HL-60 (cell line): ENCODE measurements at regions not wholly inside any gene's neighbourhood (a gene's known extent, or its start where the extent isn't known, plus 50 kb on each side); places are given as distances from the start of the nearest gene placed in this dataset.

ENCODE experiments used
- DNase-seq, 2 experiments: peaks; one replicate each; pipeline ENCODE4 v3.0.0-alpha.2; 2010 to 2020; ENCODE audit warnings: low read depth in 1 of 2, low spot score in 1 of 2
- H3K27ac ChIP-seq: fragments of 250-450 bp; sonication (Bioruptor Pico); replicated peaks from 2 replicates; pipeline ENCODE4 v1.5.1; 2020; ENCODE audit warnings: mild to moderate bottlenecking, moderate library complexity
- H3K27me3 ChIP-seq: fragments of 250-450 bp; sonication (Bioruptor Pico); 2 replicates; pipeline ENCODE4 v1.5.1; 2021; ENCODE audit warnings: mild to moderate bottlenecking, moderate library complexity; ENCODE audit not compliant: insufficient read depth, poor library complexity, severe bottlenecking
- H3K4me3 ChIP-seq: replicated peaks from 2 replicates; pipeline ENCODE4 v1.5.1; 2011; ENCODE audit warnings: mild to moderate bottlenecking, control low read depth, low read length; ENCODE audit not compliant: insufficient read depth
- GABPA ChIP-seq: IDR thresholded peaks from 2 replicates; pipeline ENCODE4 v1.6.1; 2012; ENCODE audit warnings: low read depth
- POLR2AphosphoS5 ChIP-seq: IDR thresholded peaks from 2 replicates; pipeline ENCODE4 v1.6.1; 2012; ENCODE audit warnings: low read depth
- SPI1 ChIP-seq: IDR thresholded peaks from 2 replicates; pipeline ENCODE4 v1.6.1; 2012; ENCODE audit warnings: low read depth, mild to moderate bottlenecking, borderline replicate concordance
- TF ChIP-seq, protein P1 (sequence below): IDR thresholded peaks from 2 replicates; pipeline ENCODE4 v1.6.1; 2012; ENCODE audit warnings: low read depth; ENCODE audit not compliant: insufficient replicate concordance
- TF ChIP-seq, protein P2 (sequence below): IDR thresholded peaks from one replicate; pipeline ENCODE4 v1.5.1; 2011; ENCODE audit warnings: low read length, control low read depth, inconsistent platforms; ENCODE audit not compliant: insufficient read depth

GRCh38 chr12:78395961-78396360, 468.6 kb upstream of the SYT1 start:
- Histone ChIP-seq H3K27me3 (no peaks in the 10 kb centered on the region), H3K27ac (no peak overlapping the region), H3K4me3 (no peak overlapping the region)
- no peak for DNase-seq
- TF ChIP-seq, protein P1, sequence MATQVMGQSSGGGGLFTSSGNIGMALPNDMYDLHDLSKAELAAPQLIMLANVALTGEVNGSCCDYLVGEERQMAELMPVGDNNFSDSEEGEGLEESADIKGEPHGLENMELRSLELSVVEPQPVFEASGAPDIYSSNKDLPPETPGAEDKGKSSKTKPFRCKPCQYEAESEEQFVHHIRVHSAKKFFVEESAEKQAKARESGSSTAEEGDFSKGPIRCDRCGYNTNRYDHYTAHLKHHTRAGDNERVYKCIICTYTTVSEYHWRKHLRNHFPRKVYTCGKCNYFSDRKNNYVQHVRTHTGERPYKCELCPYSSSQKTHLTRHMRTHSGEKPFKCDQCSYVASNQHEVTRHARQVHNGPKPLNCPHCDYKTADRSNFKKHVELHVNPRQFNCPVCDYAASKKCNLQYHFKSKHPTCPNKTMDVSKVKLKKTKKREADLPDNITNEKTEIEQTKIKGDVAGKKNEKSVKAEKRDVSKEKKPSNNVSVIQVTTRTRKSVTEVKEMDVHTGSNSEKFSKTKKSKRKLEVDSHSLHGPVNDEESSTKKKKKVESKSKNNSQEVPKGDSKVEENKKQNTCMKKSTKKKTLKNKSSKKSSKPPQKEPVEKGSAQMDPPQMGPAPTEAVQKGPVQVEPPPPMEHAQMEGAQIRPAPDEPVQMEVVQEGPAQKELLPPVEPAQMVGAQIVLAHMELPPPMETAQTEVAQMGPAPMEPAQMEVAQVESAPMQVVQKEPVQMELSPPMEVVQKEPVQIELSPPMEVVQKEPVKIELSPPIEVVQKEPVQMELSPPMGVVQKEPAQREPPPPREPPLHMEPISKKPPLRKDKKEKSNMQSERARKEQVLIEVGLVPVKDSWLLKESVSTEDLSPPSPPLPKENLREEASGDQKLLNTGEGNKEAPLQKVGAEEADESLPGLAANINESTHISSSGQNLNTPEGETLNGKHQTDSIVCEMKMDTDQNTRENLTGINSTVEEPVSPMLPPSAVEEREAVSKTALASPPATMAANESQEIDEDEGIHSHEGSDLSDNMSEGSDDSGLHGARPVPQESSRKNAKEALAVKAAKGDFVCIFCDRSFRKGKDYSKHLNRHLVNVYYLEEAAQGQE: no peak
- TF ChIP-seq SPI1 (no peak), GABPA (no peak), POLR2AphosphoS5 (no peak)
- TF ChIP-seq, protein P2, sequence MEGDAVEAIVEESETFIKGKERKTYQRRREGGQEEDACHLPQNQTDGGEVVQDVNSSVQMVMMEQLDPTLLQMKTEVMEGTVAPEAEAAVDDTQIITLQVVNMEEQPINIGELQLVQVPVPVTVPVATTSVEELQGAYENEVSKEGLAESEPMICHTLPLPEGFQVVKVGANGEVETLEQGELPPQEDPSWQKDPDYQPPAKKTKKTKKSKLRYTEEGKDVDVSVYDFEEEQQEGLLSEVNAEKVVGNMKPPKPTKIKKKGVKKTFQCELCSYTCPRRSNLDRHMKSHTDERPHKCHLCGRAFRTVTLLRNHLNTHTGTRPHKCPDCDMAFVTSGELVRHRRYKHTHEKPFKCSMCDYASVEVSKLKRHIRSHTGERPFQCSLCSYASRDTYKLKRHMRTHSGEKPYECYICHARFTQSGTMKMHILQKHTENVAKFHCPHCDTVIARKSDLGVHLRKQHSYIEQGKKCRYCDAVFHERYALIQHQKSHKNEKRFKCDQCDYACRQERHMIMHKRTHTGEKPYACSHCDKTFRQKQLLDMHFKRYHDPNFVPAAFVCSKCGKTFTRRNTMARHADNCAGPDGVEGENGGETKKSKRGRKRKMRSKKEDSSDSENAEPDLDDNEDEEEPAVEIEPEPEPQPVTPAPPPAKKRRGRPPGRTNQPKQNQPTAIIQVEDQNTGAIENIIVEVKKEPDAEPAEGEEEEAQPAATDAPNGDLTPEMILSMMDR: no peak

GRCh38 chr12:78396538-78396937, 468.0 kb upstream of the SYT1 start:
- no peak for DNase-seq
- H3K27me3 ChIP-seq: no peaks in the 10 kb centered on the region
- H3K27ac ChIP-seq: no peak overlapping the region
- H3K4me3 ChIP-seq: no peak overlapping the region
- TF ChIP-seq POLR2AphosphoS5 (no peak), SPI1 (no peak), GABPA (no peak)
- TF ChIP-seq, protein P1: no peak
- TF ChIP-seq, protein P2: no peak

DNA sequence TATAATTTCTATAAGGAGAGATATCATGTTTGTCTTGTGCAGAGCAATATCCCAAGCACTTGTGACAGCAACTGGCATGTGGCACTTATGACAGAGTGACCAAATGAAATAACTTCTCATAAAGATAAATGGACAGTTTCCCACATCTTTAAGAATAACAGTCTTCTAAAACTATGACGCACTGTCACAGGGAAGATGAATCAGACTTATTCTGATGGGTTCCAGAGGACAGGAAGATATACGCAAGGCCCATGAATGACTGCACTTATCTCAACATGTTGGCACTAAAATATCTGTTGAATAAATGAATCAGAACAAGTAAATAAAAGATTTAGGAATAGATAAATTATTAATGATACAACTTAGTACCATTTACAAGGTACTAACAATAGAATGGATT, 465.8 kb upstream of the SYT1 start:
- Histone ChIP-seq H3K27ac (no peak overlapping the region), H3K4me3 (no peak overlapping the region), H3K27me3 (no peaks in the 10 kb centered on the region)
- no peak for DNase-seq
- TF ChIP-seq, protein P2: no peak
- no peak for TF ChIP-seq SPI1
- TF ChIP-seq, protein P1: no peak
